Activated naive CD4-positive, alpha-beta T cell treated with anti-CD3 and anti-CD28 coated beads, Interleukin-2, amount 50 U/mL, for 24 hours (primary cell): ENCODE measurements at regions not wholly inside any gene's neighbourhood (a gene's known extent, or its start where the extent isn't known, plus 50 kb on each side); places are given as distances from the start of the nearest gene placed in this dataset.

Experiments
- H3K27ac Mint-ChIP-seq: one replicate; pipeline ENCODE4 v1.8.0; 2021; ENCODE audit warnings: mild to moderate bottlenecking, mixed read lengths
- H3K27me3 Mint-ChIP-seq: one replicate; pipeline ENCODE4 v1.8.0; 2021; ENCODE audit warnings: mixed read lengths
- H3K36me3 Mint-ChIP-seq: one replicate; pipeline ENCODE4 v1.8.0; 2021; ENCODE audit warnings: mixed read lengths
- H3K4me1 Mint-ChIP-seq: one replicate; pipeline ENCODE4 v1.8.0; 2021; ENCODE audit warnings: mixed read lengths
- H3K4me3 Mint-ChIP-seq: one replicate; pipeline ENCODE4 v1.8.0; 2021; ENCODE audit warnings: mild to moderate bottlenecking, mixed read lengths
- H3K9me3 Mint-ChIP-seq: one replicate; pipeline ENCODE4 v1.8.0; 2021; ENCODE audit warnings: mixed read lengths

DNA sequence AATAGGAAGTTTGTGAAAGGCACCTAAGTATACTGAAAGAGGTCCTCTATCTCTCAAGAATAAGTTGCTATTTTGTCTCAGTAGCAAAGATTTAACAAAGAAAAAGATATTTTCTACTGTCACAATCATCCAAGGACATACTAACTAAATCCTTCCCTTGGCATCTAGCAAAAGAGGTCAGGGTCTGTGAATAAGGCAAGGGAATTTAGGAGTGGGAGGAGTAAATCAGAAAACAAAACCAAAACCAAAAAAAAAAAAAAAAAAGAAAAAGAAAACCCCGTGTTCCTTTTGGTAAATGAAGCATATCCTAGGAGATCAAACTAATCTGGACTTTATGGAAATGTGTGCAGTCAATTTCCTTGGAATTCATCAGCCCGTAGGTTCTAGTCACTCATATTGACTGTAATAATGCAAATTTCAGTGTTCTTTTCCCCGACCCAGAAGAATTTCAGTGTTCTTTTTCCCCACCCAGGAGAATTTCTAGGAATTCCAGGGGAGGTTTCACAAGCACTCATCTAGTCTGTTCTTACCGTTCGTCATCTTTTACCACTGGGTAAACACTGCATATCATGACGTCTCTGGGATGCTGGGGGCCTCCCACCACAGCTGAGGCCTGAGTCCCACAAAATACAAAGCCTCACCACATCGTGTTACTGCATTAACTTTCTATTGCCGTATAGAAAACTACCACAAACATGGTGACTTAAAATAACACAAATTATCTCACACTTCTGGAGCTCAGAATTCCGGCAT, 113.8 kb upstream of the CCDC54 start:
- H3K27ac Mint-ChIP-seq, result no peak overlapping the region
- H3K9me3 Mint-ChIP-seq, result no peaks in the 10 kb centered on the region
- peaks cover 4% of the 10 kb centered on the region for H3K27me3 Mint-ChIP-seq
- no peaks in the 10 kb centered on the region for H3K36me3 Mint-ChIP-seq
- H3K4me3 Mint-ChIP-seq, result no peak overlapping the region
- H3K4me1 Mint-ChIP-seq, result peaks cover 6% of the 10 kb centered on the region

DNA sequence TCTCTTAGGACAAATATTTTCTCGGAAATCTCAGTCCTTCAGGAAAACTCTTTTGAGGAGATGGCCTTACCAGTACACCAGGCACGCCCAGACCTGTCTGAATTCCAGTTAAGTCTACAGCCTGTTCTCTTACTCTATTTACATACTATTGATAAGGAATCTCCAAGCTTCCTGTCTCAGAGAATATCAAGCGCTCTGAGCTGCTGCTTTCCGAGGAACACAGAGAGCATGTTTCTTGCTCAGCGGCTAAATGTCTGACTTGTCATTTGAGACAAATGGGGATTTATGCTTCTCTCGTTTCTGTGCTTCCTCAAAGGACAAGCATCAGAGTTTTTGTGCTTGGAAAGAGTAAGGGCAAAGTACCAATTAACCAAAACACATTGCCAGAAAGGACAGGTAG, 112.4 kb upstream of the CCDC54 start:
- H3K9me3 Mint-ChIP-seq, result no peaks in the 10 kb centered on the region
- H3K4me3 Mint-ChIP-seq, result no peak overlapping the region
- H3K36me3 Mint-ChIP-seq, result no peaks in the 10 kb centered on the region
- no peak overlapping the region for H3K27ac Mint-ChIP-seq
- H3K27me3 Mint-ChIP-seq, result no peaks in the 10 kb centered on the region
- peaks cover 6% of the 10 kb centered on the region for H3K4me1 Mint-ChIP-seq

DNA sequence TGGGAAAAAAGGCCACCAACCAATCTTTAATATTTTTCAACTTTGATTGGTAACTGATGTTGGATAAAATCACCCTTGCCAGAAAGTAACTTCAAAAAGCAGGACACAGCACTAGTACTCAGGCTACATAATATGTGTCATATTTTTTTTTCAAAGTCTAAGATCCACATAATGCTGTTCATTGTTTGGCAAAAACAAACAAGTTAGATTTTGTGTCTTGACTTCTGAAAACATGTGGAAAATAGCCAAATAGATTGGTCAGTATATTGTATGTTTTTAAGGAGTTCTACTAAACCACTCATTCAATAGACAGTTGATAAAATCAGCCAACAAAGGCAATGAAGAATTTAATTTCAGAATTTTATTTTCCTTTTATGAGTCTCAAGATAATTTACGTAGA, 111.7 kb upstream of the CCDC54 start:
- Mint-ChIP-seq H3K36me3 (no peaks in the 10 kb centered on the region), H3K27me3 (no peaks in the 10 kb centered on the region), H3K4me1 (peaks cover 6% of the 10 kb centered on the region), H3K4me3 (no peak overlapping the region), H3K27ac (no peak overlapping the region), H3K9me3 (no peaks in the 10 kb centered on the region)

DNA sequence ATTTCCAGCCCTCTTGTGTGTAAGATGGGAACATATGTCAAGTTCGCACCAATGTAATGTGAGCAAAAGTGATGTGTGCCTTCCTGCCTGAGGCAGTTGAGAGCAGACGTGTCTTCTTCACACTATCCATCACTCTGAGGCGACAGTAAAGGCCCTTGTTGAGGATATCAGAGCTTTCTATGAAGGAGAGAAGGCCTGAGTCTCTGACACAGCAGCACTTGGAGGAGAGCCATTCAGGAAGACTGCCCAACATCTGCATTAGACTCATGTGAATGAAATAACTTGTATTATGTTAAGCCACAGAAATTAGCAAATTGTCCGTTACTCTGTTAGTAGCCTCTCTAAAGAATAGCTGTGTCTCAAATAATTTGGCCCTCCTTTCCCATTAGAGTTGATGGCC, 108.8 kb upstream of the CCDC54 start:
- no peaks in the 10 kb centered on the region for H3K36me3 Mint-ChIP-seq

DNA sequence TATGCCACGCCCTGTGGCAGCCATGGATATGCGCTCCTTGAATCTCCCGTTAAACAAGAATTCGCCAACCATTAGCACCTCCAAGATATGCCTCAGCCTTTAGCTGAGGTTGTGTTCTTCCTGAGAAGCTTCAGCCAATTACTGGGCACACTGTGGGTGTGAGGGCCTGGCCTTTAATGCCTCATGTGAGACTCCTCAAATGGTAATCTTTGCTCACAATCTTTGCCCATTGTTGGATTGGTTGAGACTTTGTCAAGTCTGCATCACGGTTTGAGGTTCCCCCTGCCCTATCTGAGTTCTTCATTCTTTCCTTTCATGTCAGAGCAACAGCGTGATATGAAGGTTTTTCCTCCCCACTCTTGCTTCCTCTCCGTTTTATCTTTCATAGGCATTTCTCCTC, 108.1 kb upstream of the CCDC54 start:
- H3K27me3 Mint-ChIP-seq, result peaks cover 1% of the 10 kb centered on the region
- H3K9me3 Mint-ChIP-seq, result no peaks in the 10 kb centered on the region
- no peaks in the 10 kb centered on the region for H3K4me1 Mint-ChIP-seq
- H3K36me3 Mint-ChIP-seq, result no peaks in the 10 kb centered on the region
- H3K27ac Mint-ChIP-seq, result no peak overlapping the region
- H3K4me3 Mint-ChIP-seq, result no peak overlapping the region

More for the DNA sequence above, 108.8 kb upstream of the CCDC54 start:
- Mint-ChIP-seq H3K4me3 (no peak overlapping the region), H3K4me1 (peaks cover 2% of the 10 kb centered on the region), H3K27me3 (peaks cover 1% of the 10 kb centered on the region), H3K27ac (no peak overlapping the region), H3K9me3 (no peaks in the 10 kb centered on the region)

DNA sequence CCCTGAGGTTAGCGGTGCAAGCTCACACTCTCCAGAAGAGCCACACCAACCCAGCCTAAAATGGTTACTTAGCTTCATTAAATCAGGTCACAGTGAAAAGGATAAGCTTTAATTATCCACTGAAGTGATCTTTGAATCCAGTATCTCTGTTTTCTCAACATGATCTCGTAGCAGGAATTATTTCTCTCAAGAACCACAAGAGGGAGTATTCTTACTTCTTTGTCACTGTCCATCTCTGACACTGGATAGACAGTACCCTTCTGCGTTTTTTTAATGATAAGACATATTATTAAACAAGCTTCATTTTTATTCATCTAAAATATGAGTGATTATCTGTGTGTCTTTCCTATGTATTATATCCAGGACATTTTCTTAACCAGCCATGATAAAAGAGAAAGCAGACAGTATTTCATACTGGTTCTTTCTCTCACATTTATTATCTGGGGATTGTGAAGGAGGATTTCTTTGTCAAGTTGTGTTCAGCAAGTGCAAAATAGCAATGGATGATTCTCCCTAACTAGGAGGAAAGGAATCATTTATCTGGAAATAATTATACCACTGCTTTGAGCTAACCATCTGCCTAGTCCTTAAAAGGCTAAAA, 105.4 kb upstream of the CCDC54 start:
- Mint-ChIP-seq H3K4me1 (no peaks in the 10 kb centered on the region), H3K27ac (no peak overlapping the region), H3K9me3 (no peaks in the 10 kb centered on the region), H3K36me3 (no peaks in the 10 kb centered on the region), H3K4me3 (no peak overlapping the region), H3K27me3 (peaks cover 7% of the 10 kb centered on the region)

DNA sequence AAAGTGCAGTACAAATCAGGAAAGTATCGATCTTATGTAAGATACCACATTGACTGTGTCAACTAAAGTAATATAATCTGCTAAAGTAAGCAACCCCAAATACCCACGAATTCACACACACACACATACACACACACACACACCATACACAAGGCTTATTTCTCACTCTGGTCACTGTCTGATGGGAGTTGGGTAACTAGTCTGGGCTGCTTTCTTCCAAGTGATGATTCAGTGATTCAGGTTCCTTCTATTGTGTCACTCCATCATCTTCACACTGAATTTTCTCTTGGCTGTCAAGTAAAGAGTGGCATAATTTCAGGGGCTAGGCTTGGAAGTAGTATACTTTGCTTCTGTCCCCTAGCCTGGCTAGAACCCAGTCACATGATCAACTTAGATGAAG, 104.8 kb upstream of the CCDC54 start:
- H3K4me3 Mint-ChIP-seq, result no peak overlapping the region
- H3K27ac Mint-ChIP-seq, result no peak overlapping the region
- peaks cover 7% of the 10 kb centered on the region for H3K27me3 Mint-ChIP-seq
- H3K36me3 Mint-ChIP-seq, result no peaks in the 10 kb centered on the region
- H3K9me3 Mint-ChIP-seq, result no peaks in the 10 kb centered on the region
- H3K4me1 Mint-ChIP-seq, result no peaks in the 10 kb centered on the region

DNA sequence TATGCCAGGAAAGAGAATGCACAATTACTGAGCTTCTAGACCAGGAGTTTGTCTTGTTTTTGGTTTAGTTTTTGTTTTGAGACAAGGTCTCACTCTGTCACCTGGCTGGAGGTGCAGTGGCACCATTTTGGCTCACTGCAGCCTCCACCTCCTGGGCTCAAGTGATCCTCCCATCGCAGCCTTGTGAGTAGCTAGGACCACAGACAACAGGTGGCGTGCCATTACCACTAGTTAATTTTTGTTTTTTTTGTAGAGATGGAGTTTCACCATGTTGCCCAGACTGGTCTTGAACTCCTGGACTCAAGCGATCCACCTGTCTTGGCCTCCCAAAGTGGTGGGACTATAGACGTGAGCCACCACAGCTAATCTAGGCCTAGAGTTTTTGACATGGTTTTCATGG, 104.4 kb upstream of the CCDC54 start:
- Mint-ChIP-seq H3K4me1 (no peaks in the 10 kb centered on the region), H3K9me3 (no peaks in the 10 kb centered on the region), H3K4me3 (no peak overlapping the region), H3K27me3 (peaks cover 7% of the 10 kb centered on the region), H3K36me3 (no peaks in the 10 kb centered on the region), H3K27ac (no peak overlapping the region)

DNA sequence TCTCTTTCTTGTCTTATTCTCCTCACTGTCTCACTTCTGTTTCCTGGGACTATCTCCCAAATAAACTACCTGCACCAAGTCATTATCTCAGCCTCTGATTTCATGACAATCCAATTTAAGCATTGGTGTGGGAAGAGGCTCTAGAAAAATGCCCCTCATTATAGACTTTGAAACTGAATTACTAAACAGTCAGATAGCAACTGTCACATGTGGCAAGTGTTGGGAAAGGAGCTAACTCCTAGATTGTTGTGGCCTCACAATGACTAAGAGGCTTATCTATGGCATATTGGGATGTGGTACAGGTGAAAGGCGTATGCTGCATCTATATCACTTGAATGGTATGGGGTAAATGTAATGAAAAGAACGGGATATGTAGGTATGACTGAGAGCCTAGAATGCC, 103.5 kb upstream of the CCDC54 start:
- Mint-ChIP-seq H3K4me1 (no peaks in the 10 kb centered on the region), H3K27ac (no peak overlapping the region), H3K36me3 (no peaks in the 10 kb centered on the region), H3K27me3 (peaks cover 7% of the 10 kb centered on the region), H3K4me3 (no peak overlapping the region), H3K9me3 (no peaks in the 10 kb centered on the region)

DNA sequence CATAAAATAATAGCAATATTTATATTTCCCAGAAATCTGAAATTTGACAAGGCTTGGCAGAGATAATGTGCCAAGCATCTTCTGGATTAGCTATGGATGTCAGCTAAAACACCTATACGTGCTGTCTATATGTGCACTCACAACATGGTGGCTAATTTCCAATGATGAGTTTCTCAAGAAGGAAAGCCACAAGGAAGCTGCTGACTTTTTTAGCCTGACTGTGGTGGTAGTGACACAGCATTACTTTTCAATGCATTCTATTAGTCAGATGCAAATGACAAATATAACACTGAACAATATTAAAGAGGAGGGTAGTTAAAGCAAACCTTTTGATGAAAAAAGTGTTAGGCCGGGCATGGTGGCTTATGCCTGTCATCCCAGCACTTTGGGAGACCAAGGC, 101.7 kb upstream of the CCDC54 start:
- Mint-ChIP-seq H3K4me3 (no peak overlapping the region), H3K27ac (no peak overlapping the region), H3K9me3 (no peaks in the 10 kb centered on the region), H3K36me3 (no peaks in the 10 kb centered on the region), H3K27me3 (peaks cover 9% of the 10 kb centered on the region), H3K4me1 (no peaks in the 10 kb centered on the region)

DNA sequence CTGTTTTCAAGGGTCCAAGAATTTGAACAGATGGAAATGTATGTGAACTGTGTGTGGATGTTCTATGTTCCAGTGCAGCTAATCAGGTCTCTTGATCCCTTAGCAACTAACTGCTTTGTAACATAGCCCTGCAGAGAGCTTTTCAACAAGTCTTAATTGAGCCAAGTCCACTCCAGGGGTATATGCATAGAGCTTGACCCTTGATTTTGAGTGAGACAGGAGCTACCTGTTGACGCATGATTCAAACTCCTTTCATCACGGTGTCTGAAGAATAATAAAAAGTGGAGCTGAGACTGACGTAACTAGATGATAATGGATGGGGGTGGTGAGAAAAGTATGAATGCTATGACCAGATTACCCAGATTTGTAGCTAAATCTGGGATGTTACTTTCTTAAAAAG, 93.3 kb upstream of the CCDC54 start:
- Mint-ChIP-seq H3K36me3 (peaks cover 1% of the 10 kb centered on the region), H3K9me3 (no peaks in the 10 kb centered on the region), H3K27me3 (peaks cover 19% of the 10 kb centered on the region), H3K27ac (no peak overlapping the region), H3K4me1 (peaks cover 3% of the 10 kb centered on the region), H3K4me3 (no peak overlapping the region)

DNA sequence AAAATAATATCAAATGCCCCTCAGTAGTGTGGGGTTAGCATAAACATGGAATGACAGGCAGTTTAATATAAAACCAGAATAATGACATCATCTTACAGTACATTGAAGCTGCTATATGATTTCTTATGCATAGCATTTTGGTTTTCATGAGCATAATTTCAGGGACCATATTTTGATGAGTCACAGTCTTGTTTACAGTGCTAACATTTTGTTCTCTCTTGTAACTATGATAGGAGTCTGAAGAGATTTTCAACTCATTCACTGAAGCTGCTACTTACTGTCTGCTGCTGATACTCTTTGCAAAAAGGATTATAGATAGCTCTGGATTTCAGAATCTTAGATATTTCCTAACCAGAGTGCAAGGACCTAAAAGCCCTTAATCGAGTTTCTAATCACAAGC, 92.6 kb upstream of the CCDC54 start:
- H3K9me3 Mint-ChIP-seq, result no peaks in the 10 kb centered on the region
- H3K4me1 Mint-ChIP-seq, result peaks cover 3% of the 10 kb centered on the region
- H3K27ac Mint-ChIP-seq, result no peak overlapping the region
- H3K36me3 Mint-ChIP-seq, result peaks cover 1% of the 10 kb centered on the region
- no peak overlapping the region for H3K4me3 Mint-ChIP-seq
- peaks cover 17% of the 10 kb centered on the region for H3K27me3 Mint-ChIP-seq

DNA sequence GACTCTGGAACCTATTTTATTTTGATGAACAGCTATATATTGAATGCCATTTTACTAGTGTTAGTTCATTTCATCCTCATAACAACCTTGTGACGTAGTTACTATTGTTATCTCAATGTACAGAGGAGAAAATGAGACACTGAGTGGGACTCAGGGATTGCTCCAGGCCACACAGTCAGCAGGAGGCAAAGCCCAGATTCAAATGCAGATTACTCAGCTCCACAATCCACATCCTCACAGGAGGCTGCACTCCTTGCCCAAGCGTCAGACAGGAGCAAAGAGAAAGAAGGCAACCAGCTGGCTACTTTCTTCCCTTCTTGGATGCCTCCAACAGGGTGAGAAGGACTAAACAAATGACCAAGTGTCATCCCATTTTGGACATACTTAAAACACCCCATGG, 92.0 kb upstream of the CCDC54 start:
- no peak overlapping the region for H3K4me3 Mint-ChIP-seq
- H3K9me3 Mint-ChIP-seq, result no peaks in the 10 kb centered on the region
- no peak overlapping the region for H3K27ac Mint-ChIP-seq
- H3K36me3 Mint-ChIP-seq, result peaks cover 1% of the 10 kb centered on the region
- H3K4me1 Mint-ChIP-seq, result peaks cover 3% of the 10 kb centered on the region
- H3K27me3 Mint-ChIP-seq, result peaks cover 17% of the 10 kb centered on the region

DNA sequence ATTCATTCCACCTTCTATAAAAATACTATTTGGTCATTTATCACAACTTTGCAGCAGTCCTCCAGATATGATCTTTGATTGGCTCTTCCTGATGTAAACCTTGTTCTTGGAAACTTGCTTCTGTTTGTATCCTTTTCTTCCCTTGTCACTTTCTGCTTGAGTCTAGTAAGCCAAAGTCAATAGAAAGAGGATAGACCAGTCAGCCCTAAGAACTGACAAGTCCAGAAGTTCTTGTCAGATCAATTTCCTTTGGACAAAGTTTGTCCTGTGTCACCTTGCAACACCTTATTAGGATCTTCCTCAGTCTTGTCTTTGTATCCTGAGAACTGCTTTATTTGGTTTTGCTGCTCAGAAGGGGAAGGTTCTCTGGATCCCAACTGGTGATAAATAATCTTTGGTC, 87.9 kb upstream of the CCDC54 start:
- Mint-ChIP-seq H3K27ac (no peak overlapping the region), H3K9me3 (no peaks in the 10 kb centered on the region), H3K27me3 (peaks cover 8% of the 10 kb centered on the region), H3K4me3 (no peak overlapping the region), H3K4me1 (no peaks in the 10 kb centered on the region), H3K36me3 (no peaks in the 10 kb centered on the region)

DNA sequence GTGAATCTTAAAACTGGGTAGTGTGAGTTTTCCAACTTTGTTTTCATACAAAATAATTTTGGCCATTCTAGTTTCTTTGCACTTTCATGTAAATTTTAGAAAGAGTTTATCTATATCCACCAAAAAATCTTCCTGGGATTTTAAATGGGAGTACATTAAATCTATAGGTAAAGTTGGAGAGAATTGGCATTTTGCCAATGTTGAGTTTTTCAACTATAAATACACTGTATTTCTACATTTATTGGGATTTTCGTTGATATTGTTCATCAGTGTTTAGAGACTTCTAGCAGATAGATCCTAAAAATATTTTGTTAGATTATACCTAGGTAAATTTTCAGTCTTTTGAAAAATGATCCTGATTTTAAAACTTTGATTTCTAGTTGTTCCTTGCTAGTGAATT, 83.1 kb upstream of the CCDC54 start:
- Mint-ChIP-seq H3K4me3 (no peak overlapping the region), H3K9me3 (no peaks in the 10 kb centered on the region), H3K36me3 (no peaks in the 10 kb centered on the region), H3K27ac (no peak overlapping the region), H3K27me3 (peaks cover 2% of the 10 kb centered on the region), H3K4me1 (no peaks in the 10 kb centered on the region)

DNA sequence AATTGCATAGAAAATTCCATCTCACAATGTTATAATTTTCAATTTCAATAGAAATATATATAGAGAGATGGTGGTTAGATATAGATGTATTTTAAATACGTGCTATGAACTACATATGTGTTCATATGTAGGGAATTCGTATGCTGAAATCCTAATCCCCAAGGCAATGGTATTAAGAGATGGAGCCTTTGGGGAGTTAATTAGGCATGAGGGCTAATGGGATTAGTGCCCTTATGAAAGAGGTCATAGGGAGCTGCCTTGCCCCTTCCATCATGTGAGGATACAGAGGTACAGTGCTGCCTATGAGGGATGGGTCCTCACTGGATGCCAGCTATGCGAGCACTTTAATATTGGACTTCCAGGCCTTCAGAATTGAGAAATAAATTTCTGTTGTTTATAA, 79.6 kb upstream of the CCDC54 start:
- Mint-ChIP-seq H3K36me3 (no peaks in the 10 kb centered on the region), H3K4me1 (no peaks in the 10 kb centered on the region), H3K9me3 (no peaks in the 10 kb centered on the region), H3K27ac (no peak overlapping the region), H3K4me3 (no peak overlapping the region), H3K27me3 (peaks cover 2% of the 10 kb centered on the region)

DNA sequence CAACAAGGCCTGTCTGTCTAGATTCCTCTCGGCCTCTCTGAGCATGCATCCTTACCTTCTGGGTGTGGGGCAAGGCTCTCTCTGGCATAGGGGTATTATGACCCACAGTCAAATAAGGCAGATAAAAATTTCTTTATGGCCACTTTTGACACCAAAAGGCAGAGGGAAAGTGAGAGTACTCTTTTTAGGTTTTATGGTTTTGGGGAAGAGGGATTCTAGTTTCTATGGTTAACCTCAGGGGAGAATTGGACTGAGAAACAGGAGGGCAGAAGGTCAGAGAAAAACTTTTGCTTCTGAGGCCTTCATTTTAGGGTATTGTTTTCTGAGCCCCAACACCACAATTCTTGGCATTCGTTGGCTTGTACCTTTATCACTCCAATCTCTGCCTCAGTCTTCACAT, 70.0 kb upstream of the CCDC54 start:
- Mint-ChIP-seq H3K4me3 (no peak overlapping the region), H3K4me1 (no peaks in the 10 kb centered on the region), H3K36me3 (no peaks in the 10 kb centered on the region), H3K27ac (no peak overlapping the region), H3K9me3 (no peaks in the 10 kb centered on the region), H3K27me3 (no peaks in the 10 kb centered on the region)
